Neural progenitor cell (in vitro differentiated cells): ENCODE measurements at regions not wholly inside any gene's neighbourhood (a gene's known extent, or its start where the extent isn't known, plus 50 kb on each side); places are given as distances from the start of the nearest gene placed in this dataset.

Experiments used
- EZH2 ChIP-seq: fragments of 200-600 bp; sonication (generic); IDR thresholded peaks from 2 replicates; pipeline ENCODE4 v1.6.1; 2017; ENCODE audit warnings: antibody characterized with exemption, mild to moderate bottlenecking, moderate library complexity
- EZH2phosphoT487 ChIP-seq: fragments of 200-600 bp; sonication (generic); IDR thresholded peaks from 2 replicates; pipeline ENCODE4 v1.6.1; 2017; ENCODE audit warnings: antibody characterized with exemption
- TF ChIP-seq, protein P1 (sequence below): fragments of 200-600 bp; sonication (generic); IDR thresholded peaks from 2 replicates; pipeline ENCODE4 v1.5.1; 2017; ENCODE audit warnings: antibody characterized with exemption, mild to moderate bottlenecking

DNA sequence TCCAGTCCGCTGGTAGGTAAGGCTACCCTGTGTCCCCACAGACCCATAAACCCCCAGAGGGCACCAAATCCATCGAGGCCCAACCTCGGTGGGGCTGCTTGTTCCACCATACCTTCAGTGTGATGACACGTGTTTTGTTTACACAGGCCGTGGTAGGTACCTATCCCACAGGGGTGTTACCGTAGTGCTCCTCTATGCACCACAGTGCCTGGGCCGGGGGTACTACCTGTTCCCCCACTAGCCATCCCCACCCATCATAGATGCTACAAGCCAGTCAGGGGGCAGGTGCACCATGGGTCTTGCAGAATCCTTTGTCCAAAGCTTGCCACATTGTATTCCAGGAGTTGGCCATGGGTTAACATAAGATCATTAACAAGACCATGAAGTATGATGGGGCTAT, 796.2 kb downstream of the EFNA5 start:
- TF ChIP-seq, protein P1, sequence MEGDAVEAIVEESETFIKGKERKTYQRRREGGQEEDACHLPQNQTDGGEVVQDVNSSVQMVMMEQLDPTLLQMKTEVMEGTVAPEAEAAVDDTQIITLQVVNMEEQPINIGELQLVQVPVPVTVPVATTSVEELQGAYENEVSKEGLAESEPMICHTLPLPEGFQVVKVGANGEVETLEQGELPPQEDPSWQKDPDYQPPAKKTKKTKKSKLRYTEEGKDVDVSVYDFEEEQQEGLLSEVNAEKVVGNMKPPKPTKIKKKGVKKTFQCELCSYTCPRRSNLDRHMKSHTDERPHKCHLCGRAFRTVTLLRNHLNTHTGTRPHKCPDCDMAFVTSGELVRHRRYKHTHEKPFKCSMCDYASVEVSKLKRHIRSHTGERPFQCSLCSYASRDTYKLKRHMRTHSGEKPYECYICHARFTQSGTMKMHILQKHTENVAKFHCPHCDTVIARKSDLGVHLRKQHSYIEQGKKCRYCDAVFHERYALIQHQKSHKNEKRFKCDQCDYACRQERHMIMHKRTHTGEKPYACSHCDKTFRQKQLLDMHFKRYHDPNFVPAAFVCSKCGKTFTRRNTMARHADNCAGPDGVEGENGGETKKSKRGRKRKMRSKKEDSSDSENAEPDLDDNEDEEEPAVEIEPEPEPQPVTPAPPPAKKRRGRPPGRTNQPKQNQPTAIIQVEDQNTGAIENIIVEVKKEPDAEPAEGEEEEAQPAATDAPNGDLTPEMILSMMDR, result no peak
- no peak for TF ChIP-seq EZH2
- TF ChIP-seq EZH2phosphoT487, result no peak
